K562 (cell line): ENCODE measurements at regions not wholly inside any gene's neighbourhood (a gene's known extent, or its start where the extent isn't known, plus 50 kb on each side); places are given as distances from the start of the nearest gene placed in this dataset.

ENCODE experiments used
- ATAC-seq: fragments of 200-7000 bp; cut with Tn5 transposase; 3 replicates; pipeline ENCODE4 v1.9.1; 2020; ENCODE audit warnings: moderate library complexity
- BruUV-seq: library from RNA; stranded (reverse); fragments of 400-500 nt; replicated peaks from 2 replicates; lab custom pipeline; 2021; lab: Mats Ljungman, UMichigan
- CTCF ChIA-PET: fragments of 300-600 bp; formaldehyde crosslinking; extraction: SDS; loops from one replicate; lab custom pipeline; 2021; ENCODE audit warnings: low intra/inter-chr PET ratio; lab: Yijun Ruan, JAX
- POLR2A ChIA-PET: fragments of 300-600, 350-650 bp; sonication (Branson Sonifier 250); formaldehyde crosslinking; extraction: SDS; loops from one replicate; lab custom pipeline; 2021; ENCODE audit warnings: antibody characterized with exemption, inconsistent platforms; lab: Yijun Ruan, JAX
- DNase-seq, 4 experiments: peaks; one replicate each; pipeline versions ENCODE4 v3.0.0 to v3.0.0-alpha.2; 2011 to 2018; ENCODE audit warnings: low spot score in 3 of 4, mixed read lengths in 3 of 4; ENCODE audit errors: extremely low read depth in 1 of 4
- FAIRE-seq: peaks from 2 replicates; lab custom pipeline; 2011; peaks lifted over from hg19 to GRCh38; lab: Jason Lieb, UNC
- H2AFZ ChIP-seq: 2 replicates; pipeline ENCODE4 v1.6.0; 2011; ENCODE audit warnings: low read depth, low read length, control low read depth, inconsistent platforms
- H3K27ac ChIP-seq: fragments of 200-600 bp; 3 replicates; pipeline ENCODE4 v1.8.0; 2011; ENCODE audit warnings: low read depth, mild to moderate bottlenecking, control low read depth, inconsistent platforms, low read length, moderate library complexity, mixed read lengths; ENCODE audit errors: extremely low read depth
- H3K27me3 ChIP-seq, 2 experiments: fragments of 300-600 bp in 1 of 2; 2 replicates in 1 of 2; 3 replicates in 1 of 2; pipeline versions ENCODE4 v1.6.0 to v1.8.0; 2011; ENCODE audit warnings: inconsistent platforms in 2 of 2, low read length in 2 of 2, mild to moderate bottlenecking in 1 of 2, mixed read lengths in 1 of 2, moderate library complexity in 1 of 2; ENCODE audit not compliant: control insufficient read depth in 2 of 2, insufficient read depth in 2 of 2
- H3K36me3 ChIP-seq: fragments of 300-600 bp; 3 replicates; pipeline ENCODE4 v1.8.0; 2011; ENCODE audit warnings: mild to moderate bottlenecking, low read length, inconsistent platforms; ENCODE audit not compliant: control insufficient read depth, insufficient read depth
- H3K4me1 ChIP-seq, 2 experiments: fragments of 200-600 bp in 1 of 2; replicated peaks in 1 of 2; 2 replicates in 1 of 2; 3 replicates in 1 of 2; pipeline versions ENCODE4 v1.5.1 to v1.8.0; 2011; ENCODE audit warnings: inconsistent platforms in 2 of 2, low read length in 2 of 2, mild to moderate bottlenecking in 1 of 2, mixed read lengths in 1 of 2, moderate library complexity in 1 of 2; ENCODE audit not compliant: control insufficient read depth in 2 of 2, insufficient read depth in 2 of 2
- H3K4me2 ChIP-seq: 2 replicates; pipeline ENCODE4 v1.6.1; 2011; ENCODE audit warnings: low read length, control low read depth, inconsistent platforms, mixed read lengths; ENCODE audit not compliant: insufficient read depth
- H3K4me3 ChIP-seq: fragments of 200-600 bp; sonication (generic), shearing (Covaris generic); 2 replicates; pipeline ENCODE4 v1.5.1; 2016; ENCODE audit warnings: control low read depth, inconsistent platforms
- H3K79me2 ChIP-seq: fragments of 200-600 bp; 3 replicates; pipeline ENCODE4 v1.8.0; 2011; ENCODE audit warnings: low read length, inconsistent platforms; ENCODE audit not compliant: control insufficient read depth, insufficient read depth
- H3K9ac ChIP-seq, 2 experiments: 2 replicates each; pipeline versions ENCODE4 v1.6.0 to v1.6.1; 2011; ENCODE audit warnings: low read depth in 2 of 2, low read length in 2 of 2, control low read depth in 1 of 2, inconsistent platforms in 1 of 2, mild to moderate bottlenecking in 1 of 2, mixed read lengths in 1 of 2; ENCODE audit not compliant: insufficient read depth in 1 of 2
- H3K9me1 ChIP-seq: one replicate; pipeline ENCODE4 v1.6.0; 2011; ENCODE audit warnings: inconsistent platforms, mild to moderate bottlenecking, low read length, moderate library complexity; ENCODE audit not compliant: control insufficient read depth, insufficient read depth
- H3K9me3 ChIP-seq: replicated peaks from 2 replicates; pipeline ENCODE4 v1.5.1; 2011; ENCODE audit warnings: low read depth, low read length, inconsistent platforms; ENCODE audit not compliant: control insufficient read depth, insufficient read depth
- H4K20me1 ChIP-seq: replicated peaks from 2 replicates; pipeline ENCODE4 v1.6.1; 2011; ENCODE audit warnings: low read length, inconsistent platforms, mixed read lengths; ENCODE audit not compliant: control insufficient read depth, insufficient read depth
- CHD2 ChIP-seq: IDR thresholded peaks from 2 replicates; pipeline ENCODE4 v1.6.1; 2011; ENCODE audit warnings: low read depth, low read length
- FOXA1 ChIP-seq: fragments of 450-650 bp; IDR thresholded peaks from 2 replicates; pipeline ENCODE4 v1.6.1; 2016; ENCODE audit warnings: mild to moderate bottlenecking, borderline replicate concordance
- MBD2 ChIP-seq: sonication (generic); IDR thresholded peaks from 2 replicates; pipeline ENCODE4 v1.6.1; 2016; ENCODE audit warnings: low read depth, borderline replicate concordance
- ZNF212 ChIP-seq: fragments of 450-650 bp; formaldehyde crosslinking; IDR thresholded peaks from 2 replicates; pipeline ENCODE4 v1.4.0; 2020; ENCODE audit warnings: mild to moderate bottlenecking
- WGBS: fragments of 100-300 bp; shearing (Covaris generic); methylation state at CpG from one replicate; pipeline ENCODE4 v1.1.6; 2016; ENCODE audit warnings: low coverage, mixed read lengths; ENCODE audit not compliant: insufficient coverage; ENCODE audit errors: missing lambda C conversion rate; 5-methylcytosine and 5-hydroxymethylcytosine counted together
- in situ Hi-C: fragments of 300-500 bp; cut with MboI; formaldehyde crosslinking; loops from 4 replicates; pipeline ENCODE4 v1.15.0; 2018; ENCODE audit warnings: inconsistent platforms, mixed read lengths
- intact Hi-C: fragments of 100-400 bp; cut with micrococcal nuclease; formaldehyde crosslinking; loops from 2 replicates; pipeline ENCODE4 v1.14.2; 2022
- TF ChIP-seq, protein P1 (sequence below): sonication (generic); formaldehyde crosslinking; IDR thresholded peaks from 2 replicates; pipeline ENCODE4 v1.4.0; 2020; ENCODE audit warnings: mild to moderate bottlenecking, missing genetic modification reagents

DNA sequence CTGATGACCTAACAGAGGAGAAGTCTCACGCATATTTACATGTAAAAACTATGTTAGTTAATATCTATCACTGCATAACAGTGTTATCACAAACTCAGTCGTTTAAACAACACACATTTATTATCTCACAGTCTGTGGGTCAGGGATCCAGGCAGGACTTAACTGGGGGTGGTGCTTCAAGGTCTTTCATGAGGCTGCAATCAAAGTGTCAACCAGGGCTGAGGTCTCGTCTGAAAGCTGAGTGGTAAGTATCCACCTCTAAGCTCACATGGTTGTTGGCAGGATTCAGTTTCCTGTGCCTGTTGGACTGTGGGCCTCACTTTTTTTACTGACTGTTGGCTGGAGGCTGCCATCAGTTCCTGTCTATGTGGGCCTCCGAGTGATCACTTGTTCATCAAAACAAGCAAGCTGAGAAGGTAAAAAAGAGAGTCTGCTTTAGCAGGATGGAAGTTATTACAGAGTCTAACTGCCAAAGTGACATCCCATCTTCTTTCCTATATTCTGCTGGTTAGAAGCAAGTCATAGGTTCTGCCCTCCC, 188.6 kb downstream of the CARTPT start:
- H2AFZ ChIP-seq = no peak overlapping the region
- H3K4me2 ChIP-seq = no peak overlapping the region
- H4K20me1 ChIP-seq = no peaks in the 10 kb centered on the region
- no peak overlapping the region for H3K4me3 ChIP-seq
- ChIA-PET POLR2A (no interaction called here), CTCF (no interaction called here)
- FAIRE-seq (no peak), ATAC-seq (no peak), DNase-seq (no peak)
- in situ Hi-C loops = no loop called here
- no peaks in the 10 kb centered on the region for H3K9me1 ChIP-seq
- no peak overlapping the region for H3K9ac ChIP-seq
- no peaks in the 10 kb centered on the region for H3K9me3 ChIP-seq
- H3K36me3 ChIP-seq = no peaks in the 10 kb centered on the region
- TF ChIP-seq CHD2 (no peak), FOXA1 (no peak), ZNF212 (CRISPR knock-in tag) (no peak), MBD2 (no peak)
- TF ChIP-seq, protein P1, sequence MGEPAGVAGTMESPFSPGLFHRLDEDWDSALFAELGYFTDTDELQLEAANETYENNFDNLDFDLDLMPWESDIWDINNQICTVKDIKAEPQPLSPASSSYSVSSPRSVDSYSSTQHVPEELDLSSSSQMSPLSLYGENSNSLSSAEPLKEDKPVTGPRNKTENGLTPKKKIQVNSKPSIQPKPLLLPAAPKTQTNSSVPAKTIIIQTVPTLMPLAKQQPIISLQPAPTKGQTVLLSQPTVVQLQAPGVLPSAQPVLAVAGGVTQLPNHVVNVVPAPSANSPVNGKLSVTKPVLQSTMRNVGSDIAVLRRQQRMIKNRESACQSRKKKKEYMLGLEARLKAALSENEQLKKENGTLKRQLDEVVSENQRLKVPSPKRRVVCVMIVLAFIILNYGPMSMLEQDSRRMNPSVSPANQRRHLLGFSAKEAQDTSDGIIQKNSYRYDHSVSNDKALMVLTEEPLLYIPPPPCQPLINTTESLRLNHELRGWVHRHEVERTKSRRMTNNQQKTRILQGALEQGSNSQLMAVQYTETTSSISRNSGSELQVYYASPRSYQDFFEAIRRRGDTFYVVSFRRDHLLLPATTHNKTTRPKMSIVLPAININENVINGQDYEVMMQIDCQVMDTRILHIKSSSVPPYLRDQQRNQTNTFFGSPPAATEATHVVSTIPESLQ (CRISPR knock-in tag) = no peak
- BruUV-seq = no TSS peak
- 0% methylated on average over 4 of the region's 4 CpGs for WGBS
- H3K4me1 ChIP-seq = no peaks in the 10 kb centered on the region
- H3K27ac ChIP-seq = no peak overlapping the region
- no peaks in the 10 kb centered on the region for H3K27me3 ChIP-seq
- H3K79me2 ChIP-seq = no peaks in the 10 kb centered on the region
- intact Hi-C loops = no loop called here
